ENCODE measurements at regions not wholly inside any gene's neighbourhood (a gene's known extent, or its start where the extent isn't known, plus 50 kb on each side); places are given as distances from the start of the nearest gene placed in this dataset.

DNA sequence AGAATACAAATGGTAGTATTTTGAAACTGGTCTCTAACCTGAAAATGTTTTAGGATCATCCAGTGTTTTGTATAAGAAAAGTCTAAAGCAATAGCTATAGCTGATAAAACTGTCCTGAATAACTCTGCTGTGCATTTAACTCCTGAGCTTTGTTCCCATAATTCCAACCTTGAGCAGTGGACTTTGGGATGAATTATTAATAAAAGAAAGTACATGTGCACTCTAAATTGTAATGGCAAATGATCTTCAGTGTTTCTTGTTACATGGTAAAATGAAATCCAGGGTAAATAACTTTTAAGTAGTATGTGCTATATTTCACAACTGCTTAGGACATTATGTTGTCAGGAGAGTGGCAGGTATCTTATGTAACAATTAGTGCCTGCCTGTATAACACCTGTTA lies 345.6 kb downstream of the SLC16A7 start:
- H3K9me3 ChIP-seq (ENCODE audit: control insufficient read depth in 2 of 2, insufficient read depth in 1 of 2, low read depth in 1 of 2, low read length in 1 of 2): no peaks in the 10 kb centered on the region
- H3K4me3 ChIP-seq (ENCODE audit: low read depth in 1 of 2, low read length in 2 of 2): no peak overlapping the region
- no peaks in the 10 kb centered on the region for H3K36me3 ChIP-seq (ENCODE audit: control insufficient read depth in 2 of 2, insufficient read depth in 2 of 2, low read length in 1 of 2)
- no peaks in the 10 kb centered on the region for H3K27me3 ChIP-seq (ENCODE audit: control insufficient read depth in 1 of 2, insufficient read depth in 2 of 2, low read length in 2 of 2)
- no peaks in the 10 kb centered on the region for H3K4me1 ChIP-seq (ENCODE audit: control insufficient read depth in 2 of 2, insufficient read depth in 2 of 2, low read length in 1 of 2)
- H3K27ac ChIP-seq (ENCODE audit: low read depth in 2 of 2, low read length in 1 of 2): no peak overlapping the region

DNA sequence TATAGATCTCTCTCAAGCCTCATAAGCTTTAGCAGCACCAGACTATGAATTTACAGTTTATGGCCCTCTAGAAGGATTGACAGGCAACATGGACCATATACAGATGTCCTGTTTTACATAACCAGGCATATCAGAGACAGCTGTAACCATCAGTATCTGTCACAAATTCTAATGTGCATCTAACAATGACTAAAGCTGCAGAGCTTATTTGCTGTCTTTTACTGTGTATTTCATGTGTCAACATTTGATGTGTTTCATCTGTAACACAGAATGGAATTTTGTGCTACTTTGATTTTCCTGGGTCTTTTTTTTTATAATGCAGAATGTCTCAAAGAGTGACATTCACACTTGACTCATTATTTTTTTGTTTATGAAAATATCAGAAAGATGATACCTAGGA lies 348.3 kb downstream of the SLC16A7 start:
- Histone ChIP-seq H3K27me3 (ENCODE audit: control insufficient read depth in 1 of 2, insufficient read depth in 2 of 2, low read length in 2 of 2) (no peaks in the 10 kb centered on the region), H3K9me3 (ENCODE audit: control insufficient read depth in 2 of 2, insufficient read depth in 1 of 2, low read depth in 1 of 2, low read length in 1 of 2) (no peaks in the 10 kb centered on the region), H3K4me1 (ENCODE audit: control insufficient read depth in 2 of 2, insufficient read depth in 2 of 2, low read length in 1 of 2) (no peaks in the 10 kb centered on the region), H3K27ac (ENCODE audit: low read depth in 2 of 2, low read length in 1 of 2) (no peak overlapping the region), H3K4me3 (ENCODE audit: low read depth in 1 of 2, low read length in 2 of 2) (no peak overlapping the region), H3K36me3 (ENCODE audit: control insufficient read depth in 2 of 2, insufficient read depth in 2 of 2, low read length in 1 of 2) (no peaks in the 10 kb centered on the region)

DNA sequence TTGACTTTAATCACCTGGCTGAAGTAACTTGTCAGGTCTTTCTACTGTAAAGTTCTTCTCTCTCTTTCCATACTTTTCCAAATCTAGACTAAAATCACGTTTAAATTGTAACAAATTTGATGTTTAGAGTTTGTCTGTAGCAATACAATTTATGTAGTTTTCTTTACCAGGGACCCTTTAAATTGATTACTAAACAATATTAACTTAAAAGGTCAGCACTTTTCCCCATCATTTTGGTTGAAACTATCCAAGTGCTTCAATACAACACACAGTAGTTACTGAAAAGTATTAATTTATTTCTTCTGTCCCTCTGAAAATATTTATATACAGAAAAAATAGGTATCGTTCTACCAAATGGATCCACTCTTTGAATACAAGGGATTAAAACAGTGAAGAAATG lies 350.8 kb downstream of the SLC16A7 start:
- 63 to 66% methylated on average over 2 of the region's 2 CpGs for whole genome bisulfite sequencing, 2 donors
- Histone ChIP-seq H3K4me1 (ENCODE audit: control insufficient read depth in 2 of 2, insufficient read depth in 2 of 2, low read length in 1 of 2) (no peaks in the 10 kb centered on the region), H3K27ac (ENCODE audit: low read depth in 2 of 2, low read length in 1 of 2) (no peak overlapping the region), H3K4me3 (ENCODE audit: low read depth in 1 of 2, low read length in 2 of 2) (no peak overlapping the region), H3K36me3 (ENCODE audit: control insufficient read depth in 2 of 2, insufficient read depth in 2 of 2, low read length in 1 of 2) (no peaks in the 10 kb centered on the region), H3K27me3 (ENCODE audit: control insufficient read depth in 1 of 2, insufficient read depth in 2 of 2, low read length in 2 of 2) (no peaks in the 10 kb centered on the region), H3K9me3 (ENCODE audit: control insufficient read depth in 2 of 2, insufficient read depth in 1 of 2, low read depth in 1 of 2, low read length in 1 of 2) (no peaks in the 10 kb centered on the region)

DNA sequence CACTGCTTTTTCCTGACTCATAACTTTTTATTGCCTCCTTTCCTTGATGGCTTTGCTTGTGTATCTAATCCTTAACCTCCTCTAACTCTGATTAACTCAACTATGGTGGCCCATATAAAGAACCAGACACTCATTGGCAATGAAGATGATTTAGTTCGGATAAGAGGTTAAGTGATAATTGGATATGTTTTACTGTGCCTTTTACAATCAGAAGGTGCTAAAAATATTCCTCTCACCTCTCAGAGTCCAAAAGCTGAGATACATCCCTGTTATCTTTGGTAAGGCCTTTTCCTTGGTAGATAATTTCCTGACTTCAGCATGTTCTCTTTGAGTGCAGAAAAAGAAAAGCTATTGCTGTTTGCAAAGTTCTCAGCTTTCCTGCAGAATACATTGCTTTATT lies 367.7 kb downstream of the SLC16A7 start:
- H3K27ac ChIP-seq (ENCODE audit: low read depth in 2 of 2, low read length in 1 of 2): no peak overlapping the region
- no peaks in the 10 kb centered on the region for H3K27me3 ChIP-seq (ENCODE audit: control insufficient read depth in 1 of 2, insufficient read depth in 2 of 2, low read length in 2 of 2)
- H3K9me3 ChIP-seq (ENCODE audit: control insufficient read depth in 2 of 2, insufficient read depth in 1 of 2, low read depth in 1 of 2, low read length in 1 of 2): no peaks in the 10 kb centered on the region
- H3K4me1 ChIP-seq (ENCODE audit: control insufficient read depth in 2 of 2, insufficient read depth in 2 of 2, low read length in 1 of 2): no peaks in the 10 kb centered on the region
- no peaks in the 10 kb centered on the region for H3K36me3 ChIP-seq (ENCODE audit: control insufficient read depth in 2 of 2, insufficient read depth in 2 of 2, low read length in 1 of 2)
- WGBS, 2 donors: 78 to 85% methylated on average over 1 of the region's 1 CpG
- H3K4me3 ChIP-seq (ENCODE audit: low read depth in 1 of 2, low read length in 2 of 2): no peak overlapping the region

DNA sequence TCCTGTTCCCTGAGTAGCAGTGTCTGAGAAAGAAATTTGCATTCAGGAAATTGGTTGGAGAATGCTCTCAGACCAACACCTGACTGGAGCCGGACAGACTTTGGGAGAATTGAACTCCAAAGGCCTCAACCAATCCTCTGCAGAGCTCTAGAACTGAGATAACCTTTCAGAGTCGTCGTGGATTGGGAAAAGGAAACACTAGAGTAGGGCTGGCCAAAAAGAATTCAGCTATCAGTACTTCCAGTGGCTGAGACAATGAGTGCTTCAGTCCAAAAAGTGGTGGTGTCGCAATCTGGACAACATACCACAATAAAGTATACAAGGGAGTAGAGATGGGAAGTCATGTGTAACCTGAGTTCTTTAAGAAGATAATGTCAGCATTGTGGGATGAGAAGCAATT lies 377.1 kb downstream of the SLC16A7 start:
- Histone ChIP-seq H3K27me3 (ENCODE audit: control insufficient read depth in 1 of 2, insufficient read depth in 2 of 2, low read length in 2 of 2) (no peaks in the 10 kb centered on the region), H3K4me1 (ENCODE audit: control insufficient read depth in 2 of 2, insufficient read depth in 2 of 2, low read length in 1 of 2) (no peaks in the 10 kb centered on the region), H3K27ac (ENCODE audit: low read depth in 2 of 2, low read length in 1 of 2) (no peak overlapping the region), H3K9me3 (ENCODE audit: control insufficient read depth in 2 of 2, insufficient read depth in 1 of 2, low read depth in 1 of 2, low read length in 1 of 2) (no peaks in the 10 kb centered on the region), H3K4me3 (ENCODE audit: low read depth in 1 of 2, low read length in 2 of 2) (no peak overlapping the region), H3K36me3 (ENCODE audit: control insufficient read depth in 2 of 2, insufficient read depth in 2 of 2, low read length in 1 of 2) (no peaks in the 10 kb centered on the region)
- 52 to 58% methylated on average over 4 of the region's 4 CpGs for WGBS, 2 donors

DNA sequence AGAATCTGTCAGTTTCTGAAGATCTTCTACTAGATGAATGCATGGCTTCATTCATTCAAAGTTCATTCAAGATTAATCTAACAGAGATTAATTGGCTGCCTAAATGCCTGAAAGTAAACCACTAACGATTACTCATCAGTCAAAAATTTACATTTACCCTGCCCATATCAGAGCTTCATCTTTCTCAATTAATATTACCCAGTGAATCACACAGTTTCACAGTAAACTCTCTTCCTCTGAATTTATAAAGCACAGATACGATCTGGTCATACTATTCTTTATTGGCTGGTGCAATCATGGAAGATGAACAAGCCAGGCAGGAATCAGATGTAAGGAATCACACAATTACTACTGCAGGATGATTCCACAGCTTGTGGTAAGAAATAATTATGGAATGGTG lies 377.7 kb downstream of the SLC16A7 start:
- 33 to 35% methylated on average over 2 of the region's 2 CpGs for WGBS, 2 donors
- Histone ChIP-seq H3K9me3 (ENCODE audit: control insufficient read depth in 2 of 2, insufficient read depth in 1 of 2, low read depth in 1 of 2, low read length in 1 of 2) (no peaks in the 10 kb centered on the region), H3K27me3 (ENCODE audit: control insufficient read depth in 1 of 2, insufficient read depth in 2 of 2, low read length in 2 of 2) (no peaks in the 10 kb centered on the region), H3K27ac (ENCODE audit: low read depth in 2 of 2, low read length in 1 of 2) (no peak overlapping the region), H3K4me1 (ENCODE audit: control insufficient read depth in 2 of 2, insufficient read depth in 2 of 2, low read length in 1 of 2) (no peaks in the 10 kb centered on the region), H3K36me3 (ENCODE audit: control insufficient read depth in 2 of 2, insufficient read depth in 2 of 2, low read length in 1 of 2) (no peaks in the 10 kb centered on the region), H3K4me3 (ENCODE audit: low read depth in 1 of 2, low read length in 2 of 2) (no peak overlapping the region)

DNA sequence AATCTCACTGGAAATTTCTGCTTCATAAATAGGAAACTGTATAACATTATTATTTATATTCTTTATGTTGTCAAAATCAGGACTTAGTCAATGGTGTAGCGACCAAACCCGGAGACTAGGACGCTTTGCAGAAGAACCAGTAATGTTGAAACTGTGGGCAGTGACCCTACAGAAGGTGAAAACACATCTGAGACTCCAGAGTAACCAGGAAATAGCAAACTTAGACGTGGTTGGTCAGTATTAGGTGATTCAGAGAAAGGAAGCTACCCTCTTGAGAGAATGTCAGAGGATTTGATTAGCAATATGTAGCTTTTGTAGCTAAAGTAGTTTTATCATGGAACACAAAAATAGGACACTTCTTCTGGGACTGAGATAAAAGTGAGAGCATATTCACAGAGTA lies 381.9 kb downstream of the SLC16A7 start:
- H3K36me3 ChIP-seq (ENCODE audit: control insufficient read depth in 2 of 2, insufficient read depth in 2 of 2, low read length in 1 of 2): no peaks in the 10 kb centered on the region
- no peaks in the 10 kb centered on the region for H3K9me3 ChIP-seq (ENCODE audit: control insufficient read depth in 2 of 2, insufficient read depth in 1 of 2, low read depth in 1 of 2, low read length in 1 of 2)
- no peak overlapping the region for H3K4me3 ChIP-seq (ENCODE audit: low read depth in 1 of 2, low read length in 2 of 2)
- no peaks in the 10 kb centered on the region for H3K4me1 ChIP-seq (ENCODE audit: control insufficient read depth in 2 of 2, insufficient read depth in 2 of 2, low read length in 1 of 2)
- H3K27me3 ChIP-seq (ENCODE audit: control insufficient read depth in 1 of 2, insufficient read depth in 2 of 2, low read length in 2 of 2): peaks cover 0 to under 1% of the 10 kb centered on the region in 2 donors
- 33 to 36% methylated on average over 4 of the region's 4 CpGs for WGBS, 2 donors
- no peak overlapping the region for H3K27ac ChIP-seq (ENCODE audit: low read depth in 2 of 2, low read length in 1 of 2)

DNA sequence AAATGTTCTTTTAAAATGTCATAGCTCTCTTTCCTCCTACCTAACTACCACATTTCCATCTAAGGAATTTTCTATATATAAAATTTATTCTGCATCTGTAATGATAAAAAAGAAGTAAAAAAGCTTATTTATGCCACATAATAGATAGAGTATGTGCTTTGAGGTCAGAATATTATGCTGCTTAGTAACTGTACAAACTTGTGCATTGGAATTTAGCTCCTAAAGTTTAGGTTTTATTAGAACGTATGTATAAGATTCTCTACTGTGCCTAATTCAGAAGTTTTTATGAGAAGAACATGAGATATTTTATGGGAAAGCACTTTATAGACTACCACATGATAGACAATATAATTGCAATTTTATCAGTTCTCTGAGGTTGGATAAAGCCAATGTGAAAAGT lies 384.6 kb downstream of the SLC16A7 start:
- H3K27ac ChIP-seq (ENCODE audit: low read depth in 2 of 2, low read length in 1 of 2): no peak overlapping the region
- H3K4me1 ChIP-seq (ENCODE audit: control insufficient read depth in 2 of 2, insufficient read depth in 2 of 2, low read length in 1 of 2): no peaks in the 10 kb centered on the region
- H3K27me3 ChIP-seq (ENCODE audit: control insufficient read depth in 1 of 2, insufficient read depth in 2 of 2, low read length in 2 of 2): peaks cover 0 to 3% of the 10 kb centered on the region in 2 donors
- 70 to 71% methylated on average over 1 of the region's 1 CpG for WGBS, 2 donors
- no peaks in the 10 kb centered on the region for H3K36me3 ChIP-seq (ENCODE audit: control insufficient read depth in 2 of 2, insufficient read depth in 2 of 2, low read length in 1 of 2)
- no peak overlapping the region for H3K4me3 ChIP-seq (ENCODE audit: low read depth in 1 of 2, low read length in 2 of 2)
- no peaks in the 10 kb centered on the region for H3K9me3 ChIP-seq (ENCODE audit: control insufficient read depth in 2 of 2, insufficient read depth in 1 of 2, low read depth in 1 of 2, low read length in 1 of 2)

DNA sequence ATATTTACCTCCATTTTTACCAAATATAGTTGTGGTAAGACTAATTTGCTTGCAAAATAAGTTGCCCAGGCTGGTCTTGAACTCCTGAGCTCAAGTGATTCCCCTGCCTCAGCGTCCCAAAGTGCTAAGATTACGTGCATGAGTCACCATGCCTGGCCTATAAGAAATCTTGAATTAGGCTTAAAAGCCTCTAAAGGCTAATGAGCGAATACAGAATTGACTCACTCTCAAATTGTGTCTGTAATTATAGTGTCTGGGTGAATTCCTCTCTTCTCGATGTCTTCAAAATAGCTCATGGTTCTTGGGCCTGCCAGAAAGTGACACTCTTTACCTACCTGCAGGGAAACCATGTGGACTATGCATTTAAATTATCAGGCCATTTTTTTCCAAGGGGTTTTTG lies 403.5 kb downstream of the SLC16A7 start:
- Histone ChIP-seq H3K27ac (ENCODE audit: low read depth in 2 of 2, low read length in 1 of 2) (no peak overlapping the region), H3K9me3 (ENCODE audit: control insufficient read depth in 2 of 2, insufficient read depth in 1 of 2, low read depth in 1 of 2, low read length in 1 of 2) (no peaks in the 10 kb centered on the region), H3K4me1 (ENCODE audit: control insufficient read depth in 2 of 2, insufficient read depth in 2 of 2, low read length in 1 of 2) (no peaks in the 10 kb centered on the region), H3K27me3 (ENCODE audit: control insufficient read depth in 1 of 2, insufficient read depth in 2 of 2, low read length in 2 of 2) (no peaks in the 10 kb centered on the region), H3K36me3 (ENCODE audit: control insufficient read depth in 2 of 2, insufficient read depth in 2 of 2, low read length in 1 of 2) (no peaks in the 10 kb centered on the region), H3K4me3 (ENCODE audit: low read depth in 1 of 2, low read length in 2 of 2) (no peak overlapping the region)
- WGBS, 2 donors: 78 to 80% methylated on average over 4 of the region's 4 CpGs

DNA sequence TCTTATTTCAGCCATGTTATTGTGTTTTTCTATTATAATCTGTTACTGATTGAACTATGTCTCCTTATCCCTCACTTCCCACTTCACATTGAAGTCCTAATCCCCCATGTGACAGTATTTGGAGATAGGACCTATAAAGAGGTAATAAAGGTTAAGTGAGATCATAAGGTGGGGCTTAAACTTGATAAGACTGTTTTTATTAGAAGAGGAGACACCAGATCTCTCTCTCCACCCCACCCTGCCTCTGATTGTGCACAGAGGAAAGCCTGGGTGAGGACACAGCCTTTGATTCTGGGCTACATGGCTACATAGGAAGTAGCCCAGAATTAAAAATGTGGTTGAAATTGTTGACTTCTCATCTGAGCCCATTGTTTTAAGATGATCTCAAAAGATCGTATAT lies 414.7 kb downstream of the SLC16A7 start:
- Histone ChIP-seq H3K9me3 (ENCODE audit: control insufficient read depth in 2 of 2, insufficient read depth in 1 of 2, low read depth in 1 of 2, low read length in 1 of 2) (no peaks in the 10 kb centered on the region), H3K36me3 (ENCODE audit: control insufficient read depth in 2 of 2, insufficient read depth in 2 of 2, low read length in 1 of 2) (no peaks in the 10 kb centered on the region), H3K27ac (ENCODE audit: low read depth in 2 of 2, low read length in 1 of 2) (no peak overlapping the region), H3K4me3 (ENCODE audit: low read depth in 1 of 2, low read length in 2 of 2) (no peak overlapping the region), H3K27me3 (ENCODE audit: control insufficient read depth in 1 of 2, insufficient read depth in 2 of 2, low read length in 2 of 2) (no peaks in the 10 kb centered on the region), H3K4me1 (ENCODE audit: control insufficient read depth in 2 of 2, insufficient read depth in 2 of 2, low read length in 1 of 2) (no peaks in the 10 kb centered on the region)
- 78 to 84% methylated on average over 1 of the region's 1 CpG for WGBS, 2 donors
